Type B pancreatic cell (in vitro differentiated cells): ENCODE measurements at regions not wholly inside any gene's neighbourhood (a gene's known extent, or its start where the extent isn't known, plus 50 kb on each side); places are given as distances from the start of the nearest gene placed in this dataset.
"Not testable (repeated sequence)": the region's sequence is repeated elsewhere in the genome, so short reads cannot be mapped to it uniquely, and the experiment has no call there.

ENCODE experiments used
- DNase-seq: peaks from one replicate; pipeline ENCODE4 v3.0.0; 2021; ENCODE audit warnings: mixed read lengths; ENCODE audit not compliant: unreplicated experiment; ENCODE audit errors: extremely low spot score
- H3K27ac Mint-ChIP-seq: 2 replicates; pipeline ENCODE4 v1.8.0; 2021; ENCODE audit warnings: mild to moderate bottlenecking, mixed read lengths
- H3K27me3 Mint-ChIP-seq: 2 replicates; pipeline ENCODE4 v1.8.0; 2021; ENCODE audit warnings: mixed read lengths
- H3K36me3 Mint-ChIP-seq: 2 replicates; pipeline ENCODE4 v1.8.0; 2021; ENCODE audit warnings: mixed read lengths
- H3K4me1 Mint-ChIP-seq: one replicate; pipeline ENCODE4 v1.8.0; 2021; ENCODE audit warnings: mixed read lengths; ENCODE audit not compliant: unreplicated experiment
- H3K4me3 Mint-ChIP-seq: 2 replicates; pipeline ENCODE4 v1.8.0; 2021; ENCODE audit warnings: mild to moderate bottlenecking, mixed read lengths
- H3K9me3 Mint-ChIP-seq: 2 replicates; pipeline ENCODE4 v1.8.0; 2021; ENCODE audit warnings: mixed read lengths
- CTCF ChIP-seq: fragments of 200-600 bp; sonication (generic); conservative IDR thresholded peaks from 2 replicates; pipeline ENCODE4 v1.5.0; 2021; ENCODE audit warnings: antibody characterized with exemption, mild to moderate bottlenecking

GRCh38 chr20:55139173-55139765 lies 663.9 kb downstream of the DOK5 start:
- no peak for TF ChIP-seq CTCF
- Mint-ChIP-seq H3K36me3 (no peaks in the 10 kb centered on the region), H3K4me3 (no peak overlapping the region), H3K27ac (no peak overlapping the region), H3K4me1 (no peaks in the 10 kb centered on the region), H3K9me3 (no peaks in the 10 kb centered on the region), H3K27me3 (peaks cover 10% of the 10 kb centered on the region)
- DNase-seq: no peak

GRCh38 chr20:55135923-55136322 lies 660.5 kb downstream of the DOK5 start:
- no peaks in the 10 kb centered on the region for H3K36me3 Mint-ChIP-seq
- H3K4me1 Mint-ChIP-seq: no peaks in the 10 kb centered on the region
- no peak for DNase-seq
- no peak overlapping the region for H3K27ac Mint-ChIP-seq
- no peaks in the 10 kb centered on the region for H3K9me3 Mint-ChIP-seq
- peaks cover 10% of the 10 kb centered on the region for H3K27me3 Mint-ChIP-seq
- no peak for TF ChIP-seq CTCF
- H3K4me3 Mint-ChIP-seq: no peak overlapping the region

- DNase-seq: no peak
- no peak for TF ChIP-seq CTCF
- Mint-ChIP-seq H3K36me3 (no peaks in the 10 kb centered on the region), H3K27me3 (peaks cover 4% of the 10 kb centered on the region), H3K27ac (no peak overlapping the region), H3K4me3 (no peak overlapping the region), H3K4me1 (no peaks in the 10 kb centered on the region), H3K9me3 (no peaks in the 10 kb centered on the region)
Measured at GRCh38 chr20:55132523-55132922, 657.1 kb downstream of the DOK5 start.

- not testable (repeated sequence) for H3K36me3 Mint-ChIP-seq, H3K4me1 Mint-ChIP-seq, H3K9me3 Mint-ChIP-seq, H3K27ac Mint-ChIP-seq, H3K27me3 Mint-ChIP-seq, H3K4me3 Mint-ChIP-seq, DNase-seq
Measured at GRCh38 chr20:55117577-55117976, 642.2 kb downstream of the DOK5 start.

GRCh38 chr20:55116598-55116997 lies 641.2 kb downstream of the DOK5 start:
- Mint-ChIP-seq H3K27ac (no peak overlapping the region), H3K9me3 (no peaks in the 10 kb centered on the region), H3K36me3 (no peaks in the 10 kb centered on the region), H3K4me1 (no peaks in the 10 kb centered on the region), H3K27me3 (no peaks in the 10 kb centered on the region), H3K4me3 (no peak overlapping the region)
- TF ChIP-seq CTCF: no peak
- no peak for DNase-seq

- no peak for DNase-seq
- H3K4me1 Mint-ChIP-seq: no peaks in the 10 kb centered on the region
- no peaks in the 10 kb centered on the region for H3K36me3 Mint-ChIP-seq
- peak overlapping the region; percentile 35 for H3K4me3 Mint-ChIP-seq
- H3K27me3 Mint-ChIP-seq: peaks cover 4% of the 10 kb centered on the region
- peak overlapping the region; percentile 35 for H3K27ac Mint-ChIP-seq
- TF ChIP-seq CTCF: no peak
- peaks cover 8% of the 10 kb centered on the region for H3K9me3 Mint-ChIP-seq
Measured at GRCh38 chr20:55103188-55103587, 627.8 kb downstream of the DOK5 start.
